ENCODE measurements at regions not wholly inside any gene's neighbourhood (a gene's known extent, or its start where the extent isn't known, plus 50 kb on each side); places are given as distances from the start of the nearest gene placed in this dataset.

DNA sequence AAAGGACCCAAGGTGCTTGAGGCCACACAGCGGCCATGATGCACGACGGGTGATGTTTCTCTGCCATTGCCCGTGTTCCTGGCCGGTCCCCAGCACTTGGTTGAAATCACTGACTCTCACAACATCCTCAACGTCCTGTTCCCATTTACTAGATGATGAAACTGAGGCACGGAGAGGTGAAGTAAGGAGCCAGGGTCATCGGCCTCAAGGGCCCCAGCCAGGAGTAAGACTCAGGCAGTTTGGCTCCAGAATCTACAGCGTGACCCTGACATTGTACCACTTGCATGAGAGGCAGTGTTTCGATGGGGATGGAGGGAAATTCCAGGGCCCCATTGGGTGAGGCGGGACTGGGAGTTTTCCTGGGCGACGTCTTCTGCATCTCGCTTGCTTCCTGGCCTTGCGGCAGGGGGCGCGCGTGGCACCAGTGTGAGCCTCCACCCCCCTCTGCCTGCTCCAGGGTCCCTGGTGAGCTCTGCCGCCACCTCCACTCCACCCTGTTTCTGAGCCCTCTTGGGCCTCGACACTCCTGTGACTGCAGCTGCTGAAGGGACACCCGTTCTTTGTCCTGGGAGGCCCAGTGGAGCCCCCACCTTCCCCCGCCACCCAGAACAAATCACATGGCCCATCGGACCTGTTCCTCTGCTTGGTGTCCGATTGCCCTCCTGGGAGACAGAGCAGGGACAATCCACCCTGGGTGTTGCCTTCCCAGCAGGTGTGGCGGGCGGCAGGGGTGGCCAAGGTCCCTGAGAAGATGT lies 133.0 kb upstream of the GSE1 start:
- peaks cover 4% of the 10 kb centered on the region for H3K4me1 ChIP-seq (ENCODE audit: control insufficient read depth, extremely low read depth, insufficient read depth, low read length)
- no peak overlapping the region for H2AFZ ChIP-seq (ENCODE audit: control insufficient read depth, low read length)
- H3K4me3 ChIP-seq (ENCODE audit: control insufficient read depth in 2 of 3, extremely low read depth in 1 of 3, insufficient read depth in 2 of 3, low read depth in 1 of 3, low read length in 3 of 3): no peak overlapping the region
- H3K27me3 ChIP-seq (ENCODE audit: control insufficient read depth, extremely low read depth, insufficient read depth, low read length): peaks cover under 1% of the 10 kb centered on the region
- H3K9me1 ChIP-seq (ENCODE audit: control insufficient read depth, extremely low read depth, insufficient read depth, low read length): no peaks in the 10 kb centered on the region
- FAIRE-seq: no peak
- dilution Hi-C loops (cut with MboI; ENCODE audit: extremely low pct_ligation_motif_present, low sequenced_read_pairs): no loop called here
- no peaks in the 10 kb centered on the region for H3K36me3 ChIP-seq (ENCODE audit: control insufficient read depth in 2 of 2, extremely low read depth in 1 of 2, insufficient read depth in 2 of 2, low read length in 2 of 2)
- no peak overlapping the region for H3K27ac ChIP-seq (ENCODE audit: control insufficient read depth, insufficient read depth, low read length)
- no peak for DNase-seq (ENCODE audit: low read depth, low spot score)
- H3K4me2 ChIP-seq (ENCODE audit: control insufficient read depth, extremely low read depth, insufficient read depth, low read depth, low read length): no peak overlapping the region
- H4K20me1 ChIP-seq (ENCODE audit: control insufficient read depth, extremely low read depth, insufficient read depth, low read length): no peaks in the 10 kb centered on the region
- no peak overlapping the region for H3K9ac ChIP-seq (ENCODE audit: control insufficient read depth, extremely low read depth, insufficient read depth, low read length)
- H3K79me2 ChIP-seq (ENCODE audit: control insufficient read depth, insufficient read depth, low read length): no peaks in the 10 kb centered on the region
- TF ChIP-seq EZH2 (IDR thresholded peaks at IDR 0.05; ENCODE audit: low read length): no peak
- TF ChIP-seq, protein P1, sequence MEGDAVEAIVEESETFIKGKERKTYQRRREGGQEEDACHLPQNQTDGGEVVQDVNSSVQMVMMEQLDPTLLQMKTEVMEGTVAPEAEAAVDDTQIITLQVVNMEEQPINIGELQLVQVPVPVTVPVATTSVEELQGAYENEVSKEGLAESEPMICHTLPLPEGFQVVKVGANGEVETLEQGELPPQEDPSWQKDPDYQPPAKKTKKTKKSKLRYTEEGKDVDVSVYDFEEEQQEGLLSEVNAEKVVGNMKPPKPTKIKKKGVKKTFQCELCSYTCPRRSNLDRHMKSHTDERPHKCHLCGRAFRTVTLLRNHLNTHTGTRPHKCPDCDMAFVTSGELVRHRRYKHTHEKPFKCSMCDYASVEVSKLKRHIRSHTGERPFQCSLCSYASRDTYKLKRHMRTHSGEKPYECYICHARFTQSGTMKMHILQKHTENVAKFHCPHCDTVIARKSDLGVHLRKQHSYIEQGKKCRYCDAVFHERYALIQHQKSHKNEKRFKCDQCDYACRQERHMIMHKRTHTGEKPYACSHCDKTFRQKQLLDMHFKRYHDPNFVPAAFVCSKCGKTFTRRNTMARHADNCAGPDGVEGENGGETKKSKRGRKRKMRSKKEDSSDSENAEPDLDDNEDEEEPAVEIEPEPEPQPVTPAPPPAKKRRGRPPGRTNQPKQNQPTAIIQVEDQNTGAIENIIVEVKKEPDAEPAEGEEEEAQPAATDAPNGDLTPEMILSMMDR (optimal IDR thresholded peaks at IDR 0.05 in 1 of 3, IDR thresholded peaks at IDR 0.05 in 1 of 3, conservative IDR thresholded peaks at IDR 0.05 in 1 of 3; ENCODE audit: extremely low read depth in 1 of 3, insufficient read depth in 2 of 3, low read length in 3 of 3): no peak
- no peaks in the 10 kb centered on the region for H3K9me3 ChIP-seq (ENCODE audit: control insufficient read depth, low read depth, low read length)

DNA sequence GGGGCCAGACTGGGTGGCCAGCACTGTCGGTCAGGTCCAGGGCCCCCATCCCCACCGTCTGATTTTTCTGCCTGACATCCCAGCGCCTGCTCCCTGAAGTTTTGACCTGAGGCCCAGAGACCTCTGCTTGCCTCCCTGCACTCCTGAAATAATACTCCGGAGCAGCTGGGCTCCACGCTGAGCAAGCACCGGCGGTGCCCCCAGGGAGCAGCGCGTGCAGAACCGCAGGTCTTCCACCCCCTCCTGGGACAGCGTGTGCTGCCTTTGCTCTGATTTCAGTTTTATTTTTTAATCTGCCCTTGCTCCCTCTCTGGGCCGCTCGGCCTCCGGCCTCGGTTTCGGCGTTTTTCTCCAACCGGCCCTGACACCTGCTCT lies 132.4 kb upstream of the GSE1 start:
- FAIRE-seq (no peak), DNase-seq (ENCODE audit: low read depth, low spot score) (no peak)
- H4K20me1 ChIP-seq (ENCODE audit: control insufficient read depth, extremely low read depth, insufficient read depth, low read length): no peaks in the 10 kb centered on the region
- H3K27me3 ChIP-seq (ENCODE audit: control insufficient read depth, extremely low read depth, insufficient read depth, low read length): no peaks in the 10 kb centered on the region
- no peak overlapping the region for H3K27ac ChIP-seq (ENCODE audit: control insufficient read depth, insufficient read depth, low read length)
- H2AFZ ChIP-seq (ENCODE audit: control insufficient read depth, low read length): no peak overlapping the region
- H3K9me3 ChIP-seq (ENCODE audit: control insufficient read depth, low read depth, low read length): no peaks in the 10 kb centered on the region
- H3K4me1 ChIP-seq (ENCODE audit: control insufficient read depth, extremely low read depth, insufficient read depth, low read length): no peaks in the 10 kb centered on the region
- TF ChIP-seq EZH2 (IDR thresholded peaks at IDR 0.05; ENCODE audit: low read length): no peak
- TF ChIP-seq, protein P1 (optimal IDR thresholded peaks at IDR 0.05 in 1 of 3, IDR thresholded peaks at IDR 0.05 in 1 of 3, conservative IDR thresholded peaks at IDR 0.05 in 1 of 3; ENCODE audit: extremely low read depth in 1 of 3, insufficient read depth in 2 of 3, low read length in 3 of 3): no peak
- no peak overlapping the region for H3K9ac ChIP-seq (ENCODE audit: control insufficient read depth, extremely low read depth, insufficient read depth, low read length)
- no peaks in the 10 kb centered on the region for H3K9me1 ChIP-seq (ENCODE audit: control insufficient read depth, extremely low read depth, insufficient read depth, low read length)
- no peaks in the 10 kb centered on the region for H3K36me3 ChIP-seq (ENCODE audit: control insufficient read depth in 2 of 2, extremely low read depth in 1 of 2, insufficient read depth in 2 of 2, low read length in 2 of 2)
- dilution Hi-C loops (cut with MboI; ENCODE audit: extremely low pct_ligation_motif_present, low sequenced_read_pairs): no loop called here
- H3K4me3 ChIP-seq (ENCODE audit: control insufficient read depth in 2 of 3, extremely low read depth in 1 of 3, insufficient read depth in 2 of 3, low read depth in 1 of 3, low read length in 3 of 3): no peak overlapping the region
- H3K4me2 ChIP-seq (ENCODE audit: control insufficient read depth, extremely low read depth, insufficient read depth, low read depth, low read length): no peak overlapping the region
- no peaks in the 10 kb centered on the region for H3K79me2 ChIP-seq (ENCODE audit: control insufficient read depth, insufficient read depth, low read length)
